ENCODE measurements at regions not wholly inside any gene's neighbourhood (a gene's known extent, or its start where the extent isn't known, plus 50 kb on each side); places are given as distances from the start of the nearest gene placed in this dataset.
"Not testable (repeated sequence)": the region's sequence is repeated elsewhere in the genome, so short reads cannot be mapped to it uniquely, and the experiment has no call there.

- no peak for DNase-seq
Measured at GRCh38 chr6:62819640-62820039, 391.6 kb upstream of the FKBP1C start.

GRCh38 chr6:62808565-62809293 lies 402.5 kb upstream of the FKBP1C start:
- DNase-seq: no peak

DNA sequence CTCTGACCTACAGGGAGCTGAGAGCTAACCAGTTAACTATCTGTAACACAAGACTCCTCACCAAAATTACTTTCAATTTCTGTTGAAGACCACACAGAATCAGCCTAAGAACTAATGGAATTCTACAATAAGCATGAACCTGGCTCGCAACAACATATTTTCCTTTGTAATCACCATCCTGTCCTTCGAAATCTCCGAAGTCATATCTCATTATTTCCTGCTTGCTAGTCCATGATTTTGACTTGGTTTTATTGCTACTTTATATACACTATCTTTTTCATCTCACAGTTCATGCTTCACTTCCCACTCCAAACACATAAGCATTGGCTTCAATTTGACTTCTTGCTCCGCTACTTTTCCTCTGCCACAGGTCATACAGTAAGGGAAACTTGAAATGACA lies 405.8 kb upstream of the FKBP1C start:
- no peak for DNase-seq

GRCh38 chr6:62803094-62803493 lies 408.2 kb upstream of the FKBP1C start:
- DNase-seq: no peak

DNA sequence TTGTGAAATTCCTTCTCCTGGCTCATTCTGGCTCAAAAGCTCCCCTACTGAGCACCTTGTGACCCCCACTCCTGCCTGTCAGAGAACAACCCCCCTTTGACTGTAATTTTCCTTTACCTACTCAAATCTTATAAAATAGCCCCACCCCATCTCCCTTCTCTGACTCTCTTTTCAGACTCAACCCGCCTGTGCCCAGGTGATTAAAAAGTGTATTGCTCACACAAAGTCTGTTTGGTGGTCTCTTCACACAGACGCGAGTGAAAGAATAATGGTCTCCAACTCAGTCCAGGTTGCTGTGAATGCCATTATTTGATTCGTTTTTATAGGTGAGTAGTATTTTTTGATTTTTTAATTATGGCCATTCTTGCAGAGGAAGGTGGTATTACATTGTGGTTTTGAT lies 414.1 kb upstream of the FKBP1C start:
- DNase-seq: no peak

DNA sequence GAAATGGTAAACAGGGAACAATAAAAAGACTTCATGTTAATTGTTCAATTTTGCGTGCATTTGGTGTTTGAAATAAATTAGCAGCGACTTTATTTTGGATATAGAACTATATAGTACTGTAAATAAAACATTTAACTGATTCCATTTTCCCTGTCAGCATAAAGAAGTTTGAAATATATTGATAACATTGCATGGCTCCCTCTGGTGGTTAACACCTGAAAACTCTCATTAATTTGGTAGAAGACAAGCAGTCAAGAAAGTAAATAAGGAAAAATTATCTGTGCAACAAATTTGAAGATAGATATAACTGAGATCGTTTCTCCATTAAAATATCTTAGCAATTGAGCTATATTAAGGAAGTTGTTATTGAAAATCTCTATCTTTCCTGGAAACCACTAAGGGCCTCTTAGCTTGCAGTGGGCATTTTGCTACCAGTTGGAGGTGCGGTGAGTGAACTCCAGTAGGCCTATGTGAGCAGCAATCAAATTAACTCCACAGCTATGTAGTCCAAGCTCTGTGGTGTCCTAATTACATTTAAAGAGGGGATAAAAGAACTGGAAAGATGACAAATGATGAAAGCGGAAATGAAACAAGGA lies 435.7 kb upstream of the FKBP1C start:
- DNase-seq: peak; percentile 56 to 61

DNA sequence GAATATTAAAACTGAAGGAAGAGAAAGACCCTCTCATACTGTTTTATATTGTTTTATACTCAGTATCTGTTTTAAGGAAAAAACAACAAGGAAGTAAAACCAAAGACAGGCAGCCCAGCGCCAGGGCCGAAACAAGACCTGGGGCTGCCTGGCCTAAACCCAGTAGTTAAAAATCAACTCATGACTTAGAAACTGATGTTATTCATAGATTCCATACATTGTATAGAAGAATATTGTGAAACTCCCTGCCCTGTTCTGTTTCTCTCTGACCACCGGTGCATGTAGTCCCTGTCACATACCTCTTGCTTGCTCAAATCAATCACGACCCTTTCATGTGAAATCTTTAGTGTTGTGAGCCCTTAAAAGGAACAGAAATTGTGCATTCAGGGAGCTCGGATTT lies 445.1 kb upstream of the FKBP1C start:
- DNase-seq: not testable (repeated sequence)

- DNase-seq: no peak
Measured at GRCh38 chr6:62764841-62765240, 446.4 kb upstream of the FKBP1C start.

- no peak for DNase-seq
Measured at GRCh38 chr6:62763125-62763912, 447.9 kb upstream of the FKBP1C start.

DNA sequence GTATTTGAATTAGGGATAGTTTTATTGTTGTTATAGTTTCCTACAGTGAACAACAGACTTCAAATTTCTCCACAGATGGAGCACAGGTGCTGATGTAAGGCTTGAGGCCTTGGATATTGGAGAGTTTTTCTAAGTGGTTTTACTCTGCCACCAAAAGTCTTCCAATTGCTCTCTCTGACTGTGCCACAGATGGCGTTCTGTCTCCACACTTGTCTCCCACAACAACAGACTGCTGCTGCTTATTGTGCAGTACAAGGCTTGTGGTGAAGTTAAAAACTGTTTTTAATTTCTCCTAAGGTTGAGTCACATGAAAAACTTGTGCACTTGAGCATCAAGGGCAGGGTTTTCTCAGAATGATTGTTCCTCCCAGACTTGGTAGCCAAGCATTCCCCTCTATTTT lies 460.9 kb upstream of the KHDRBS2 start:
- no peak for DNase-seq

GRCh38 chr6:62746161-62746560 lies 460.1 kb upstream of the KHDRBS2 start:
- DNase-seq: no peak

DNA sequence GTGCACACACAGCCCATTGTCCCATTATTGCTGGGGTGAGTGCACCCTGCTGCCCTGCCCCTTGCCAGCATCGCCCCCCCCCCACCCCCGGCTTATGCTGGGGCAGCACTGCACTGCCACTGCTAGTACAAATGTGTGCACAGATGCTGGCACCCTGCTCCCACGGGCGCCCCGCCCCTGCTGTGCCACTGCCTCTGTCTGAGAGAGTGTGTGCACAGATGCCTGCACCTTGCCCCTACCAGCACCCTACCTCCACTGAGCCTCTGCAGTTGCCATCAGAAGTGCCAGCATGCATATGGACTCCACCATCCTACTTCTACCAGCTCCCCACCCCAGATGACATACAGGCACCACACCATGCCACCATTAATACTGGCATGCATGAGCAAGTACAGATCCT lies 454.6 kb upstream of the KHDRBS2 start:
- no peak for DNase-seq

GRCh38 chr6:62740171-62740570 lies 454.1 kb upstream of the KHDRBS2 start:
- no peak for DNase-seq

GRCh38 chr6:62737792-62738191 lies 451.8 kb upstream of the KHDRBS2 start:
- no peak for DNase-seq

DNA sequence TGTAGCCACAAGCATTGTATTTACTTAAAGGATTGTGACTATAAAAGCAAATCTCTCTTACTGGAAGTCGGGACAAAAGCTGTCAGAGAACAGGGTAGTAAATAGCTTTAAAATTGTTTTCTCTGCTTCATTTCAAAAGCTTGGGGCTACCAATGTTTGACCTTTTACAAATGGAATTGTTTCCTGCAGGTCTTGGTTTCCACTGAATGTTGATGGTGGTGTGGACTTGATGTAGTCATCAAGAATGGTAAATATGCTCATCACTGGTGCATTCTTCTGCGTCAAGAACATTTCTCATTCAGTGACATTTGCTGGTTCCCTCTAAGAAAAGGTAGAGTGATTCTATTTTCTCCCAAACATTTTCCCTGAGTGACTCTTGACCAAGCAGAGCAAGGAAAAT lies 435.4 kb upstream of the KHDRBS2 start:
- no peak for DNase-seq

- no peak for DNase-seq
Measured at GRCh38 chr6:62716719-62717118, 430.7 kb upstream of the KHDRBS2 start.

DNA sequence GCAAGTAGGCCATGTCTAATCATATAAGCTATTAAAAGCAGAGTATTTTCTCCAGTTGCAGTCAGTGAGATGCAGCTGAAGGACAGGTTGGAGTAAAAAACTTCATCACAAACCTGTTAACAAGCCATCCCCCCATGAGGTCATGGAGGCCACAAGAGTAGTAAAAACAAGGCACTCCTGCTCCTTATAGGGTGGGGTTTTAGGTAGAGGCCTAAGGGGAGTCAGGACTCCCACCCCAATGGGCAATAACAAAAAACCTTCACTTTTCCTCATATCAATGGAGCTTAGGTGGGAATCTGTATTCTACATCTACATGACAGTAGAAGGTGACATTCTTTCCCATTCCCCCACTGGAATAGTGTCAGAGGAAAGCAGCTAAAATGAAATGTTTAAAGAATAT lies 428.1 kb upstream of the KHDRBS2 start:
- DNase-seq: no peak

DNA sequence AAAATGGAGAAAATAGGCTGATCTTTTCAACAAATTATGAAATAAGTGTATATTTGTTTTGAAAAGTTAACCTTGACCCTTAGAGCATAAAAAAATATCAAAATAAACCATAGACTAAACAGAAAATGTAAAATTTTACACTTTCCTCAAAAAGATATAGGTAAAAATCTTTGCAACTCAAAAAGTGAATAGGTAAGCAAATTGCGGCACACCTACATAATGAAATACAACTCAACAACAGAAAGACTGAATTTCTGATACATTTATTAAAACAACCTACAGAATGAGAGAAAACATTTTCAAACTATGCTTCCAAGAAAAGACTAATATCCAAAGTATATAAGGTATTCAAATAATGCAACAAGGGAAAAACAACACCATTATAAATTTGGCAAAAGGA lies 425.7 kb upstream of the KHDRBS2 start:
- no peak for DNase-seq

DNA sequence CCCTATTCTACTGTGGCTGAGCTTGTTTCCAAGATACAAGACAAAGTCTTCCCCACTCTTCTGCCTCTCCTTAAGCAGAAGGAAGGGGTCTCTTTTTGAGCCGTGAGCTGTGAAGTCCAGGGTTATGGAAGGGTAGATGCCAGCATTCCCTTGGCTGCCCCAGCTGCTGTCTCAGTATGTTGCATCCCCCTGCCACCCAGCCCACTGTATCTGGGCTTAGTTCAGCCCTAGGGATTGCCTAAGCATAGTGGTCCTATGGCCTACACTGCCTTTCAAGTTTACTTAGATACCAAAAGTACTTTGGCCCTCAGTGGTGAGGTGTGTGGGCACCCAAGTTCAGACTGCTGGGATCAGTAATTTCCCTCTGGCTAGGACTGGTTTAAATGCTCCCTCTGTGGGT lies 421.9 kb upstream of the KHDRBS2 start:
- no peak for DNase-seq

DNA sequence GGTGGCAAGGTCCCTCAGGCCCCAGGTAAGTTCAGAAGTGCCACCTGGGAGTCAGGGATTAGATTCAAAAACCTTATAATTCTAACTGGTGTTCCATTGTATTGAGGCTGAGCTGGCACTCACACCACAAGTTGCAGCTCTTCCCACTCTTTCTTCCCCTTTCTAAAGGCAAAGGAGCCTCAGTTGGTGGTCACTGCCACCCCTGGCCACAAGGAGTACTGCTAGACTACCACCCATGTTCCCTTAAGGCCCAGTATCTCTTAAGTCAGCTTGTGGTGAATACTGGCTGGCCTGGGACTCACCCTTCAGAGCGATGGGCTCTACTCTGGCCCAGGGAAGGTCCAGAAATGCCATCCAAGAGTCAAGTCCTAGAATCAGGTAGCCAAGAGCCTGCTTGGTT lies 421.1 kb upstream of the KHDRBS2 start:
- peak; percentile 42 to 54 for DNase-seq

GRCh38 chr6:62683063-62683462 lies 397.0 kb upstream of the KHDRBS2 start:
- DNase-seq: no peak

GRCh38 chr6:62681108-62681507 lies 395.1 kb upstream of the KHDRBS2 start:
- no peak for DNase-seq

DNA sequence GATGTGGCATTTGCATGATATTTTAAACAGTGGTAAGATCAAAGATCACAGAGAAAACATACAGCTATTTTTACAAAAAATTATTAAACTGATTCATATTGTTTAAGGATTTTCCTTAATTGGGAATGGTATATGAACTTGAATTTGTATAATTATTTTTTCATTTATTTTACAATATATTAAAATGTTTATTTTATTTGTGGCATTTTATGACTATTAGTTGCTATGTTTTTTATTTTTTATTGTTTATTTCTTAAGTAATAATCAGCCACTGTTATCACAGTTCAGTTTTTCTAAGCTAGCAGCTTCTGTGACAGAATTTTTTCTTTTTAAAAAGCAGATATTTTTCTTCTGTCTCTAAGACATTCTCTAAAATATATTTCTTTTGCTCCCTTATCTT lies 387.0 kb upstream of the KHDRBS2 start:
- DNase-seq: no peak

Data from Kasumi-1 (cell line).